Activated CD4-positive, alpha-beta T cell treated with anti-CD3 and anti-CD28 coated beads for 24 hours (primary cell): ENCODE measurements at regions not wholly inside any gene's neighbourhood (a gene's known extent, or its start where the extent isn't known, plus 50 kb on each side); places are given as distances from the start of the nearest gene placed in this dataset.
A peak's percentile ranks its signal among the peaks of the same experiment; 100 is the strongest.

Experiments
- DNase-seq, 2 donors: peaks; one replicate each; pipeline ENCODE4 v3.0.0-alpha.2; 2020; ENCODE audit warnings: low read depth in 2 of 2

DNA sequence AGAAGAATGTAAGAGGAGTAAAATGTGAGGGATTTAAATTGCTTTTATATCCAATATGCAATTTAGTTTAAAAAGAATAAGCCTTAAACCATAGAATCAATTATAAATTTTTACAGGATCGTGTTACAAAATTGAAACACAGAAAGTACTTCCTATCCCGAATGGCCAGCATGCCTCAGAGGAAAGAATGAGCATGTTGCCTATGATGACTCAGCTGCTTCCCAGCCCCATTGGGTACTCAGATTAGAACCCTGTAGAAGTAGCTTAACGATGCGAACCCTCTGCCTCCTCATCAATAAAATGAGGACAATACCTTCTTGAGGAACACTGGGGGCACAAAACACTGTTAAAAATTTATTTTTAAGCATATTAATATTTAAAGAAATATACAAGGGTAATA, 113.4 kb upstream of the CDK1 start:
- no peak for DNase-seq

DNA sequence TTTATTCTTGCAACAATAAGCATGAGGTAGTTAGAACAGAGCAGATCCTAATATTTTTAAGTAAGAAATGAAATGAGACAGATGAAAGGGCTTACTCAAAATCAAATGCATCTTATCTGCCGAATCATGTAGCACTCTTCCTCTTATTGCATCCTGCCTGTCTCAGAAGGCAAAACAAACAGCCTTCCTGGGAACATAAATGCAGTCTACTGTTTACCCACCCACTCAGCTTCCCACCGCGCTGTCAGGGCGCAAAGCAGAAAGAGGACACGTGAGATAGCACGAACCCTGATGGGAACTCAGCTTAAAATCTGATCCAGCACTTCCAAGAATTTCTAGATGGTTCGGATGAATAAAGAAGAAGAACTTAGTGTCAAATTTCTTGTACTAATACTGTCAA, 114.4 kb upstream of the CDK1 start:
- no peak for DNase-seq

- no peak for DNase-seq
Observed at GRCh38 chr10:60662917-60663614, 115.2 kb upstream of the CDK1 start.

DNA sequence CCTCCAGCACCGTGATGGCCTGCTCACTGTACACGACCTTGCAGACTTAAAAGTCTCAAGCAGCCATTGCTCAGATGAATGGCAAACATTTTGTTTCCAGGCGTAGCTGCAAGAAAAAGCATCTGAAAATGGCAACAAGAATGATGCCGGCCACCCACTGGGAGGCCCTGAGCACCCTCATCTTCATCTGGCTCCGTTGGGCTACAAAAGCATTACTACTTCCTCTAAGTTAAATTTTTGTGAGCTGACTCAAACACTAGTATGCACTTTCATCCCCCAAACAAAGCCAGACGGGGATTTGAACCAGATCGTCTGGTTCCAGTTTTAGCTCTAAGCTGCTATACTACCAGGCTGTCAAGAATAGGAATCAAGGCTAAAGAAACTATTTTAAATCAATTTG, 116.6 kb upstream of the CDK1 start:
- DNase-seq = no peak

- DNase-seq = no peak
Observed at GRCh38 chr10:60660625-60661024, 117.7 kb upstream of the CDK1 start.

GRCh38 chr10:60654813-60655464, 123.3 kb upstream of the CDK1 start:
- DNase-seq = no peak

- DNase-seq = no peak
Observed at GRCh38 chr10:60652628-60653027, 125.7 kb upstream of the CDK1 start.

DNA sequence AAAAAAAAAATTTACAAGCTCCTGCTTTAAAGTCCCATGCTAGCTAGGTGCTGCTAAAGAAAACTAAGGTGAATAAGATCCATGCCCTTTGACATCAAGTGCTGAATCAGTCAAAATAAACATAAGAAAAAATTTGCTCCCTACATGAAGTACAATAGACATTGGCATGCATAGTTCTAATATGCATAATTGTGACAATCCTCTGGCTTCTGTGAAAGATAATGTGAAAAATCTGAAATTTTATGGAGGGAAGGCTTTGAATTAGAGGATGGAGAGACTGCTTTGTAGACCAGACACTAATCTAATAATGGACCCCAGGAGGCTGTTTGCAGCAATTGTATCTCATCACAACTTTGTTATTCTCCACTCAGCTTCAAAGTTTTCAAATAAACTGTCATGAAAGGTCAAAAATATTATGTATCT, 127.9 kb upstream of the CDK1 start:
- DNase-seq = no peak

DNA sequence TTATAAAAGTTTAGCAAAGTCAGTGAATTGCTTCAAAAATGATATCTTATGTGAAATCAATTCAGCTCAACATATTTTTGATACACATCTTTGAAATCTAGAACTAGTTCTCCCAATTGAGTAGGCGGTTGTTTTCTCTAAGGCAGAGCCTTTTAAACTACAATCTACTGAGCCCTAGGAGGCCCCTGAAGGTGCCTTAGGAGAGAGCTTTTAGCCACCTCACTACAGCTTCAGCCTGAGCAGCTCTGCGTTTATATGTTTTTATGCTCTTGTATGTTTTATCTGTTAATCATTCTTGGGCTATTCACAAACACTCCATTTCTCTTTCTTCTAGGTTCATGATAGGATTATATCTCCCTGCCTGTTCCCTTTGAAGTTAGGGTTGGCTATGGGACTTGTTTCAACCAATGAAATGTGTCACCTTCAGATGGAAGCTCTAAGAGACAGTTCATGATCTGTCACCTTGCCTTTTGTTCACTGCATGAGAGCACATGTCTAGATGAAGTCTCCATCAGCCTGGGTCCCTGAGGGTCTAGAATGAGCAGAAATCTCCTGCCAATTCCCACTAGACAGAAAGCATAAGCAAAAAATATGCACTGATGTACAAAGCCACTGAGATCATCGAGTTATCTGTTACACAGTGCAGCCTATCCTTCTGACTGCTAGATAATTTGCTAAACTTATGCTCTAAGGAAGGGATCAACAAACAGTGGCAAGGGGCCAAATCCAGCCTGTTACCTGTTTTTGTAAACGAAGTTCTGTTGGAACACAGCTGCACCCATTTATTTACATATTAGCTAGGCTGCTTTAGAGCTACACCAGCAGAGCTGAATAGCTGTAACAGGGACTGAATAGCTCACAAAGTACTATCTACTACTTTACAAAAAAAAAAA, 128.5 kb upstream of the CDK1 start:
- no peak for DNase-seq

DNA sequence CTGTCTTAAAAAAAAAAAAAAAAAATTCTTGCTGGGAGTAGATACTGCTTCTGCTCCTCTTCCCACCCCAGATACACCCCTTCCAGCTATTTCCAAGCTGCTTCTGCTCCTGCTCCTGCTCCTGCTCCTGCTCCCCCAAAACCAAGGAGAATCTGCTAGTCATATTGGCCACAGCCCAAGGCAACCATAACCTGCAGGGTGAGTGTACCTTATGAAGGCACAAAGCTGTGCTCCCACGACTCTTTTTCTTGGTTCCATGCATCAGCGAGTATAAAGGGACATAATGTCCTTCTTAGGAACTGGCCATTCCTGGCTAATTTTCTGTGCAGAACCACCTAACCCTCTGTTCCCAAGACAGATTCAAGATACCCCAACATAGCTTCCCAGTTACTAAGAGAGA, 129.5 kb upstream of the CDK1 start:
- no peak for DNase-seq

- peak; percentile 10 to 54 for DNase-seq
Observed at GRCh38 chr10:60646966-60647796, 131.1 kb upstream of the CDK1 start.

- DNase-seq = no peak
Observed at GRCh38 chr10:60645980-60646379, 132.3 kb upstream of the CDK1 start.

- no peak for DNase-seq
Observed at GRCh38 chr10:60644436-60645130, 133.7 kb upstream of the CDK1 start.

- no peak for DNase-seq
Observed at GRCh38 chr10:60643874-60644273, 134.4 kb upstream of the CDK1 start.

- no peak for DNase-seq
Observed at GRCh38 chr10:60629332-60629731, 148.9 kb upstream of the CDK1 start.

DNA sequence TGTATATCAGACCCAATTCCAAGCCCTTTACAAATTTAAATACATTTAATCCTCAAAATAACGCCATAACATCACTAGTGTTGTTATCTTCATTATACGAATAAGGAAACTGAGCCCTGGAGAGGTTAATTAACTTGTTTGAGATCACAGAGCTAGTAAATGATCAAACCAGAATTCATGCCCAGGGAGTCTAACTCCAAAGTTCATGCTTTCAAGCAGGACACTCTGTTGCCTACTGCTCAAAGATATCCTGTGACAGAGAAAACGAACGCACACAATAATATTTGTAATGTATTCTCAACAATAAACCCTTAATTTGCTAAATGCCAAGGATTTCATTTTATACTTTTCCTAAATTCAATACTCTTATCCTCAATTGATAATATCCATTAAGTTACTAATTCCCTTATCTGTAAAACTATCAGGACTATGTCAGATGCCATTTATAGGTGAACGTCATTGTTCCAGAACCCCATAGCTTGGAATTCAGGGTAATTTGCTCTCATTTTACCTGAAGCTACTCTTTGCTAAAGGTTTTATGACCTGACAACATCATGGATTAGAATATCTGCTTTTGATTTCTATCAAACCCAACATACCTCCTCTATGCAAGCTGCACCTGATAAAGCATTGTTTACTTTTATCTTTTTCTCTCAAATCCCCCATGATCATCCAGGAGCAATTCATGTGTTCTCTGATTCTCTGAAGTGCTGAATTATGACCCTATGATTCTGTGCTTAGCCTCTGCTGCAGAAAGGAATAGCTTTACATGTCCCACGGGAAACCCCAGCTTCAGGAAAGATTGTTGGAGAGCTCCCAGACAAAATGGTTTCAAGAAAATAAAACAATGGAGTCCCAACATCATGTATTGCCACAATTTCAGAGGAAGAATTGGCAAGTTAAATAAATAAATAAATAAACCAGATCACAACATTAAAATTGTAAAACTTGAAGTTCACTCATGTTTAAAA, 150.2 kb upstream of the CDK1 start:
- DNase-seq = no peak

GRCh38 chr10:60626037-60626436, 152.2 kb upstream of the CDK1 start:
- no peak for DNase-seq

- DNase-seq = no peak
Observed at GRCh38 chr10:60623627-60624026, 154.7 kb upstream of the CDK1 start.

- no peak for DNase-seq
Observed at GRCh38 chr10:60621018-60621417, 157.3 kb upstream of the CDK1 start.

GRCh38 chr10:60618861-60619260, 159.4 kb upstream of the CDK1 start:
- DNase-seq = no peak
